ENCODE measurements at regions not wholly inside any gene's neighbourhood (a gene's known extent, or its start where the extent isn't known, plus 50 kb on each side); places are given as distances from the start of the nearest gene placed in this dataset.

- no peak for TF ChIP-seq EP300 (conservative IDR thresholded peaks at IDR 0.05; ENCODE audit: poor library complexity, severe bottlenecking)
- TF ChIP-seq REST (IDR thresholded peaks at IDR 0.05; ENCODE audit: borderline replicate concordance) = no peak
- TF ChIP-seq RAD21 (conservative IDR thresholded peaks at IDR 0.05) = no peak
- TF ChIP-seq CTCF (IDR thresholded peaks at IDR 0.05; ENCODE audit: poor library complexity, severe bottlenecking) = no peak
- no peak for TF ChIP-seq MXI1 (conservative IDR thresholded peaks at IDR 0.05; ENCODE audit: poor library complexity, severe bottlenecking)
- no peak for TF ChIP-seq EZH2 (IDR thresholded peaks at IDR 0.05; ENCODE audit: borderline replicate concordance, insufficient read depth, low read length, poor library complexity, severe bottlenecking)
- TF ChIP-seq TAF1 (IDR thresholded peaks at IDR 0.05; ENCODE audit: low read depth) = no peak
- no peak for TF ChIP-seq POLR2AphosphoS5 (IDR thresholded peaks at IDR 0.05)
- no peak for TF ChIP-seq SMC3 (conservative IDR thresholded peaks at IDR 0.05; ENCODE audit: poor library complexity)
Measured at GRCh38 chr18:22300665-22301636, 116.8 kb downstream of the CTAGE1 start.

All from neural cell (in vitro differentiated cells).